Neural cell (in vitro differentiated cells): ENCODE measurements at regions not wholly inside any gene's neighbourhood (a gene's known extent, or its start where the extent isn't known, plus 50 kb on each side); places are given as distances from the start of the nearest gene placed in this dataset.

Source experiments
- EP300 ChIP-seq: fragments of 450-650 bp; conservative IDR thresholded peaks from 2 replicates; pipeline ENCODE4 v1.6.1; 2014; ENCODE audit warnings: antibody characterized with exemption, mild to moderate bottlenecking, moderate library complexity; ENCODE audit not compliant: poor library complexity, severe bottlenecking
- EZH2 ChIP-seq: fragments of 200-600, 300-800 bp; shearing (Covaris generic), sonication (generic); IDR thresholded peaks from 2 replicates; pipeline ENCODE4 v1.6.1; 2014; ENCODE audit warnings: antibody characterized with exemption, low read length, borderline replicate concordance, mild to moderate bottlenecking; ENCODE audit not compliant: insufficient read depth, poor library complexity, severe bottlenecking
- MXI1 ChIP-seq: fragments of 450-650 bp; conservative IDR thresholded peaks from 2 replicates; pipeline ENCODE4 v1.6.1; 2014; ENCODE audit warnings: antibody characterized with exemption, mild to moderate bottlenecking; ENCODE audit not compliant: poor library complexity, severe bottlenecking
- POLR2AphosphoS5 ChIP-seq: IDR thresholded peaks from 2 replicates; pipeline ENCODE4 v1.6.1; 2012
- RAD21 ChIP-seq: fragments of 450-650 bp; conservative IDR thresholded peaks from 2 replicates; pipeline ENCODE4 v1.6.1; 2014; ENCODE audit warnings: antibody characterized with exemption, mild to moderate bottlenecking, moderate library complexity
- SMC3 ChIP-seq: fragments of 450-650 bp; conservative IDR thresholded peaks from 2 replicates; pipeline ENCODE4 v1.6.1; 2014; ENCODE audit warnings: antibody characterized with exemption, mild to moderate bottlenecking, moderate library complexity; ENCODE audit not compliant: poor library complexity
- TF ChIP-seq, protein P1 (sequence below): fragments of 450-650 bp; IDR thresholded peaks from 2 replicates; pipeline ENCODE4 v1.5.1; 2014; ENCODE audit warnings: antibody characterized with exemption, mild to moderate bottlenecking, moderate library complexity; ENCODE audit not compliant: poor library complexity, severe bottlenecking
- TF ChIP-seq, protein P2 (sequence below): IDR thresholded peaks from 2 replicates; pipeline ENCODE4 v1.6.1; 2012; ENCODE audit warnings: borderline replicate concordance

DNA sequence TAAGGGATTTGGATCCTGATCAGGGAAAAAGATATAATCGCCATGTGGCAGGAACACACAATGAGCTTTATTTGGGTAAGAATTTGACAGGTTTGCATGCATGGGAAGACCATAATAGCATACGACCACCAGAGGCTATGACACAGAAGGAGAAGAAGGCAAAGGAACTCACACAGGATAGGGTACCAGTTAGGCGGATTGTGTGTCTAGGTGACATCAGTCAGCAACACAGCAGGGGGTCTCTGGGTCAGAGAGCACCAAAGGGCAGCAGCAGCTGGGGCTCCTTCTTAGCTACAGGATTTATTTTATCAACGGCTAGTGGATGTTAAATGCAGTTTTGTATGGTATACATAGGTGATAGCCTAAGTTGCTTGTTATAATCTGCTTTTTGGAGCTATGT lies 551.3 kb downstream of the KCNT2 start:
- TF ChIP-seq, protein P1, sequence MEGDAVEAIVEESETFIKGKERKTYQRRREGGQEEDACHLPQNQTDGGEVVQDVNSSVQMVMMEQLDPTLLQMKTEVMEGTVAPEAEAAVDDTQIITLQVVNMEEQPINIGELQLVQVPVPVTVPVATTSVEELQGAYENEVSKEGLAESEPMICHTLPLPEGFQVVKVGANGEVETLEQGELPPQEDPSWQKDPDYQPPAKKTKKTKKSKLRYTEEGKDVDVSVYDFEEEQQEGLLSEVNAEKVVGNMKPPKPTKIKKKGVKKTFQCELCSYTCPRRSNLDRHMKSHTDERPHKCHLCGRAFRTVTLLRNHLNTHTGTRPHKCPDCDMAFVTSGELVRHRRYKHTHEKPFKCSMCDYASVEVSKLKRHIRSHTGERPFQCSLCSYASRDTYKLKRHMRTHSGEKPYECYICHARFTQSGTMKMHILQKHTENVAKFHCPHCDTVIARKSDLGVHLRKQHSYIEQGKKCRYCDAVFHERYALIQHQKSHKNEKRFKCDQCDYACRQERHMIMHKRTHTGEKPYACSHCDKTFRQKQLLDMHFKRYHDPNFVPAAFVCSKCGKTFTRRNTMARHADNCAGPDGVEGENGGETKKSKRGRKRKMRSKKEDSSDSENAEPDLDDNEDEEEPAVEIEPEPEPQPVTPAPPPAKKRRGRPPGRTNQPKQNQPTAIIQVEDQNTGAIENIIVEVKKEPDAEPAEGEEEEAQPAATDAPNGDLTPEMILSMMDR: no peak
- TF ChIP-seq RAD21: no peak
- no peak for TF ChIP-seq POLR2AphosphoS5
- TF ChIP-seq SMC3: no peak
- no peak for TF ChIP-seq EP300
- TF ChIP-seq, protein P2, sequence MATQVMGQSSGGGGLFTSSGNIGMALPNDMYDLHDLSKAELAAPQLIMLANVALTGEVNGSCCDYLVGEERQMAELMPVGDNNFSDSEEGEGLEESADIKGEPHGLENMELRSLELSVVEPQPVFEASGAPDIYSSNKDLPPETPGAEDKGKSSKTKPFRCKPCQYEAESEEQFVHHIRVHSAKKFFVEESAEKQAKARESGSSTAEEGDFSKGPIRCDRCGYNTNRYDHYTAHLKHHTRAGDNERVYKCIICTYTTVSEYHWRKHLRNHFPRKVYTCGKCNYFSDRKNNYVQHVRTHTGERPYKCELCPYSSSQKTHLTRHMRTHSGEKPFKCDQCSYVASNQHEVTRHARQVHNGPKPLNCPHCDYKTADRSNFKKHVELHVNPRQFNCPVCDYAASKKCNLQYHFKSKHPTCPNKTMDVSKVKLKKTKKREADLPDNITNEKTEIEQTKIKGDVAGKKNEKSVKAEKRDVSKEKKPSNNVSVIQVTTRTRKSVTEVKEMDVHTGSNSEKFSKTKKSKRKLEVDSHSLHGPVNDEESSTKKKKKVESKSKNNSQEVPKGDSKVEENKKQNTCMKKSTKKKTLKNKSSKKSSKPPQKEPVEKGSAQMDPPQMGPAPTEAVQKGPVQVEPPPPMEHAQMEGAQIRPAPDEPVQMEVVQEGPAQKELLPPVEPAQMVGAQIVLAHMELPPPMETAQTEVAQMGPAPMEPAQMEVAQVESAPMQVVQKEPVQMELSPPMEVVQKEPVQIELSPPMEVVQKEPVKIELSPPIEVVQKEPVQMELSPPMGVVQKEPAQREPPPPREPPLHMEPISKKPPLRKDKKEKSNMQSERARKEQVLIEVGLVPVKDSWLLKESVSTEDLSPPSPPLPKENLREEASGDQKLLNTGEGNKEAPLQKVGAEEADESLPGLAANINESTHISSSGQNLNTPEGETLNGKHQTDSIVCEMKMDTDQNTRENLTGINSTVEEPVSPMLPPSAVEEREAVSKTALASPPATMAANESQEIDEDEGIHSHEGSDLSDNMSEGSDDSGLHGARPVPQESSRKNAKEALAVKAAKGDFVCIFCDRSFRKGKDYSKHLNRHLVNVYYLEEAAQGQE: no peak
- TF ChIP-seq EZH2: no peak
- no peak for TF ChIP-seq MXI1
